Activated CD8-positive, alpha-beta memory T cell treated with anti-CD3 and anti-CD28 coated beads for 4 hours (primary cell): ENCODE measurements at regions not wholly inside any gene's neighbourhood (a gene's known extent, or its start where the extent isn't known, plus 50 kb on each side); places are given as distances from the start of the nearest gene placed in this dataset.

ENCODE experiments used
- DNase-seq, 2 donors: peaks; one replicate each; pipeline ENCODE4 v3.0.0-alpha.2; 2020; ENCODE audit warnings: low read depth in 2 of 2

GRCh38 chr9:7303907-7304626 is 495.5 kb downstream of the DMAC1 start:
- DNase-seq, result no peak

GRCh38 chr9:7300484-7300883 is 499.1 kb downstream of the DMAC1 start:
- DNase-seq, result no peak

GRCh38 chr9:7298123-7298522 is 501.5 kb downstream of the DMAC1 start:
- no peak for DNase-seq

GRCh38 chr9:7297521-7297920 is 502.1 kb downstream of the DMAC1 start:
- no peak for DNase-seq

GRCh38 chr9:7293091-7293490 is 506.5 kb downstream of the DMAC1 start:
- no peak for DNase-seq

- no peak for DNase-seq
Measured at GRCh38 chr9:7289773-7290172, 509.8 kb downstream of the DMAC1 start.

- no peak for DNase-seq
Measured at GRCh38 chr9:7287986-7288385, 511.6 kb downstream of the DMAC1 start.

GRCh38 chr9:7287065-7287464 is 512.5 kb downstream of the DMAC1 start:
- DNase-seq, result no peak

- no peak for DNase-seq
Measured at GRCh38 chr9:7286101-7286500, 513.5 kb downstream of the DMAC1 start.

- no peak for DNase-seq
Measured at GRCh38 chr9:7285199-7285598, 514.4 kb downstream of the DMAC1 start.

GRCh38 chr9:7284517-7284916 is 515.1 kb downstream of the DMAC1 start:
- no peak for DNase-seq

- no peak for DNase-seq
Measured at GRCh38 chr9:7284117-7284516, 515.5 kb downstream of the DMAC1 start.

- DNase-seq, result no peak
Measured at GRCh38 chr9:7273575-7273974, 515.8 kb downstream of the KDM4C start.

- no peak for DNase-seq
Measured at GRCh38 chr9:7266911-7267595, 509.3 kb downstream of the KDM4C start.

GRCh38 chr9:7265181-7265580 is 507.4 kb downstream of the KDM4C start:
- DNase-seq, result no peak

GRCh38 chr9:7259544-7260241 is 501.9 kb downstream of the KDM4C start:
- no peak for DNase-seq

- no peak for DNase-seq
Measured at GRCh38 chr9:7258688-7259396, 501.1 kb downstream of the KDM4C start.

GRCh38 chr9:7246917-7247522 is 489.2 kb downstream of the KDM4C start:
- DNase-seq, result no peak

- no peak for DNase-seq
Measured at GRCh38 chr9:7245976-7246580, 488.3 kb downstream of the KDM4C start.

- no peak for DNase-seq
Measured at GRCh38 chr9:7243838-7244237, 486.1 kb downstream of the KDM4C start.

- no peak for DNase-seq
Measured at GRCh38 chr9:7242126-7242525, 484.4 kb downstream of the KDM4C start.
